ENCODE measurements at regions not wholly inside any gene's neighbourhood (a gene's known extent, or its start where the extent isn't known, plus 50 kb on each side); places are given as distances from the start of the nearest gene placed in this dataset.

DNA sequence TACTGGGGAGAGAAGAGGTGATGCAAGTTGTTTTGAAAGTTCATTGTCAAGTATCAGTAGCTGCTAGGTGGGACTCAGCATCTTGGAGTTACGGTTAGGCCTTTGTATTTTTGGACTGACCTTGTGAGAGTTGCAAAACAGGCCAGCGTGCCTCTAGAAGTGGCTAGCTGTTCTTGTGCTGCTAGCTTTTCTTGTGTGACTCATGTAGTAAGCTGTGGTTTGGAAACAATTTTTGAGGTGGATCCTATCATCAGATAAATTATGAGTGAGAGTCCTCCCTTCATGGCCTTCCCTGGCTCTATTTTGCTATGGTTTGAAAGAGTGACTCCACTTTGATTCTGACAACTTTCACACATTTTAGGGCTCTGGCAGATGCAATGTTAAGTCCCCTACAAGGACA lies 409.2 kb upstream of the HS6ST1 start:
- Histone ChIP-seq H3K9me3 (ENCODE audit: control insufficient read depth, insufficient read depth, low read length) (0 out of 2 replicates have a peak, but pooled peaks cover 2% of the 10 kb centered on the region), H3K27me3 (ENCODE audit: control insufficient read depth, low read length) (no peaks in the 10 kb centered on the region), H3F3A (ENCODE audit: control insufficient read depth, insufficient read depth) (no peaks in the 10 kb centered on the region), H4K20me1 (ENCODE audit: control insufficient read depth, insufficient read depth, low read depth, low read length) (no peaks in the 10 kb centered on the region), H3K27ac (ENCODE audit: low read depth, low read length) (no peak overlapping the region), H3K4me1 (ENCODE audit: control insufficient read depth, low read length) (peaks cover under 1% of the 10 kb centered on the region; the same call in 1 of the 2 replicates), H3K4me2 (ENCODE audit: low read length) (no peak overlapping the region), H3K9me2 (replicated peaks; ENCODE audit: control insufficient read depth, low read length) (no peaks in the 10 kb centered on the region), H3K36me3 (ENCODE audit: control insufficient read depth, low read length) (no peaks in the 10 kb centered on the region), H3K4me3 (ENCODE audit: low read length) (no peak overlapping the region), H3K79me2 (ENCODE audit: control insufficient read depth, low read length) (no peaks in the 10 kb centered on the region)
- TF ChIP-seq EZH2phosphoT487 (IDR thresholded peaks at IDR 0.05; ENCODE audit: borderline replicate concordance, low read length) = no peak
- TF ChIP-seq, protein P1, sequence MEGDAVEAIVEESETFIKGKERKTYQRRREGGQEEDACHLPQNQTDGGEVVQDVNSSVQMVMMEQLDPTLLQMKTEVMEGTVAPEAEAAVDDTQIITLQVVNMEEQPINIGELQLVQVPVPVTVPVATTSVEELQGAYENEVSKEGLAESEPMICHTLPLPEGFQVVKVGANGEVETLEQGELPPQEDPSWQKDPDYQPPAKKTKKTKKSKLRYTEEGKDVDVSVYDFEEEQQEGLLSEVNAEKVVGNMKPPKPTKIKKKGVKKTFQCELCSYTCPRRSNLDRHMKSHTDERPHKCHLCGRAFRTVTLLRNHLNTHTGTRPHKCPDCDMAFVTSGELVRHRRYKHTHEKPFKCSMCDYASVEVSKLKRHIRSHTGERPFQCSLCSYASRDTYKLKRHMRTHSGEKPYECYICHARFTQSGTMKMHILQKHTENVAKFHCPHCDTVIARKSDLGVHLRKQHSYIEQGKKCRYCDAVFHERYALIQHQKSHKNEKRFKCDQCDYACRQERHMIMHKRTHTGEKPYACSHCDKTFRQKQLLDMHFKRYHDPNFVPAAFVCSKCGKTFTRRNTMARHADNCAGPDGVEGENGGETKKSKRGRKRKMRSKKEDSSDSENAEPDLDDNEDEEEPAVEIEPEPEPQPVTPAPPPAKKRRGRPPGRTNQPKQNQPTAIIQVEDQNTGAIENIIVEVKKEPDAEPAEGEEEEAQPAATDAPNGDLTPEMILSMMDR (IDR thresholded peaks at IDR 0.05; ENCODE audit: low read depth, low read length, poor library complexity, severe bottlenecking) = no peak

- Histone ChIP-seq H3F3A (ENCODE audit: control insufficient read depth, insufficient read depth) (no peaks in the 10 kb centered on the region), H3K4me3 (ENCODE audit: low read length) (no peak overlapping the region), H3K4me2 (ENCODE audit: low read length) (no peak overlapping the region), H3K9me3 (ENCODE audit: control insufficient read depth, insufficient read depth, low read length) (0 out of 2 replicates have a peak, but pooled peaks cover 2% of the 10 kb centered on the region), H3K9me2 (replicated peaks; ENCODE audit: control insufficient read depth, low read length) (no peaks in the 10 kb centered on the region), H3K27ac (ENCODE audit: low read depth, low read length) (no peak overlapping the region), H3K79me2 (ENCODE audit: control insufficient read depth, low read length) (no peaks in the 10 kb centered on the region), H3K4me1 (ENCODE audit: control insufficient read depth, low read length) (peaks cover 12% of the 10 kb centered on the region), H3K27me3 (ENCODE audit: control insufficient read depth, low read length) (no peaks in the 10 kb centered on the region), H3K36me3 (ENCODE audit: control insufficient read depth, low read length) (no peaks in the 10 kb centered on the region), H4K20me1 (ENCODE audit: control insufficient read depth, insufficient read depth, low read depth, low read length) (no peaks in the 10 kb centered on the region)
- TF ChIP-seq EZH2phosphoT487 (IDR thresholded peaks at IDR 0.05; ENCODE audit: borderline replicate concordance, low read length) = no peak
- TF ChIP-seq, protein P1 (IDR thresholded peaks at IDR 0.05; ENCODE audit: low read depth, low read length, poor library complexity, severe bottlenecking) = no peak
These were observed 410.4 kb upstream of the HS6ST1 start for GRCh38 chr2:128729051-128729450.

GRCh38 chr2:128731994-128732650 lies 413.5 kb upstream of the HS6ST1 start:
- peaks cover 38% of the 10 kb centered on the region for H3K4me1 ChIP-seq (ENCODE audit: control insufficient read depth, low read length)
- H3F3A ChIP-seq (ENCODE audit: control insufficient read depth, insufficient read depth) = no peaks in the 10 kb centered on the region
- no peaks in the 10 kb centered on the region for H3K79me2 ChIP-seq (ENCODE audit: control insufficient read depth, low read length)
- no peak overlapping the region for H3K4me2 ChIP-seq (ENCODE audit: low read length)
- H3K9me3 ChIP-seq (ENCODE audit: control insufficient read depth, insufficient read depth, low read length) = 0 out of 2 replicates have a peak, but pooled peaks cover 2% of the 10 kb centered on the region
- no peaks in the 10 kb centered on the region for H3K27me3 ChIP-seq (ENCODE audit: control insufficient read depth, low read length)
- no peaks in the 10 kb centered on the region for H4K20me1 ChIP-seq (ENCODE audit: control insufficient read depth, insufficient read depth, low read depth, low read length)
- H3K36me3 ChIP-seq (ENCODE audit: control insufficient read depth, low read length) = no peaks in the 10 kb centered on the region
- no peak overlapping the region for H3K4me3 ChIP-seq (ENCODE audit: low read length)
- no peaks in the 10 kb centered on the region for H3K9me2 ChIP-seq (replicated peaks; ENCODE audit: control insufficient read depth, low read length)
- no peak overlapping the region for H3K27ac ChIP-seq (ENCODE audit: low read depth, low read length)
- TF ChIP-seq, protein P1 (IDR thresholded peaks at IDR 0.05; ENCODE audit: low read depth, low read length, poor library complexity, severe bottlenecking) = no peak
- TF ChIP-seq EZH2phosphoT487 (IDR thresholded peaks at IDR 0.05; ENCODE audit: borderline replicate concordance, low read length) = no peak

All from DOHH2 (cell line).